Neural crest cell (in vitro differentiated cells): ENCODE measurements at regions not wholly inside any gene's neighbourhood (a gene's known extent, or its start where the extent isn't known, plus 50 kb on each side); places are given as distances from the start of the nearest gene placed in this dataset.

Source experiments
- DNase-seq: peaks from one replicate; pipeline ENCODE4 v3.0.0; 2021; ENCODE audit warnings: low read depth, mixed read lengths, low spot score
- H3K27ac Mint-ChIP-seq: one replicate; pipeline ENCODE4 v1.8.0; 2021; ENCODE audit warnings: mild to moderate bottlenecking, mixed read lengths; ENCODE audit not compliant: unreplicated experiment
- H3K27me3 Mint-ChIP-seq: 2 replicates; pipeline ENCODE4 v1.8.0; 2021; ENCODE audit warnings: low read depth, mild to moderate bottlenecking, mixed read lengths
- H3K36me3 Mint-ChIP-seq: 2 replicates; pipeline ENCODE4 v1.8.0; 2021; ENCODE audit warnings: low read depth, mild to moderate bottlenecking, mixed read lengths
- H3K4me1 Mint-ChIP-seq: 2 replicates; pipeline ENCODE4 v1.8.0; 2021; ENCODE audit warnings: mixed read lengths
- H3K4me3 Mint-ChIP-seq: one replicate; pipeline ENCODE4 v1.8.0; 2021; ENCODE audit warnings: mild to moderate bottlenecking, mixed read lengths
- H3K9me3 Mint-ChIP-seq: 2 replicates; pipeline ENCODE4 v1.8.0; 2021; ENCODE audit warnings: mixed read lengths
- CTCF ChIP-seq: fragments of 200-600 bp; sonication (generic); conservative IDR thresholded peaks from 2 replicates; pipeline ENCODE4 v1.5.0; 2021; ENCODE audit warnings: antibody characterized with exemption, mild to moderate bottlenecking

- DNase-seq: no peak
- Mint-ChIP-seq H3K4me3 (peak overlapping the region; percentile 50), H3K4me1 (peaks cover 63% of the 10 kb centered on the region), H3K27ac (peak overlapping the region; percentile 94), H3K36me3 (no peaks in the 10 kb centered on the region), H3K27me3 (no peaks in the 10 kb centered on the region), H3K9me3 (peaks cover 5% of the 10 kb centered on the region)
- TF ChIP-seq CTCF: no peak
Measured at GRCh38 chr13:29917650-29918049, 67.2 kb upstream of the UBL3 start.

- Mint-ChIP-seq H3K4me3 (no peak overlapping the region), H3K9me3 (peaks cover 5% of the 10 kb centered on the region), H3K27me3 (no peaks in the 10 kb centered on the region), H3K27ac (peak overlapping the region; percentile 40), H3K36me3 (no peaks in the 10 kb centered on the region), H3K4me1 (peaks cover 67% of the 10 kb centered on the region)
- no peak for TF ChIP-seq CTCF
- no peak for DNase-seq
Measured at GRCh38 chr13:29914581-29914980, 64.2 kb upstream of the UBL3 start.

- Mint-ChIP-seq H3K36me3 (no peaks in the 10 kb centered on the region), H3K9me3 (peaks cover 3% of the 10 kb centered on the region), H3K4me3 (no peak overlapping the region), H3K27ac (no peak overlapping the region), H3K4me1 (peaks cover 52% of the 10 kb centered on the region), H3K27me3 (no peaks in the 10 kb centered on the region)
- TF ChIP-seq CTCF: no peak
- DNase-seq: no peak
Measured at GRCh38 chr13:29911781-29912418, 61.5 kb upstream of the UBL3 start.

- Mint-ChIP-seq H3K4me1 (peaks cover 42% of the 10 kb centered on the region), H3K27ac (peak overlapping the region; percentile 46), H3K4me3 (no peak overlapping the region), H3K36me3 (no peaks in the 10 kb centered on the region), H3K9me3 (peaks cover 3% of the 10 kb centered on the region), H3K27me3 (no peaks in the 10 kb centered on the region)
- DNase-seq: no peak
- no peak for TF ChIP-seq CTCF
Measured at GRCh38 chr13:29909975-29910674, 59.7 kb upstream of the UBL3 start.

- Mint-ChIP-seq H3K36me3 (no peaks in the 10 kb centered on the region), H3K27ac (peak overlapping the region; percentile 58), H3K27me3 (no peaks in the 10 kb centered on the region), H3K9me3 (peaks cover 3% of the 10 kb centered on the region), H3K4me1 (peaks cover 41% of the 10 kb centered on the region), H3K4me3 (no peak overlapping the region)
- DNase-seq: no peak
- no peak for TF ChIP-seq CTCF
Measured at GRCh38 chr13:29909081-29909730, 58.8 kb upstream of the UBL3 start.
